ENCODE measurements at regions not wholly inside any gene's neighbourhood (a gene's known extent, or its start where the extent isn't known, plus 50 kb on each side); places are given as distances from the start of the nearest gene placed in this dataset. TPM values are rescaled to one million over a fixed set of nuclear protein-coding genes. Genes with fewer than 3 reads are reported as not detected.

GRCh38 chr18:57297306-57297705 is 55.1 kb upstream of the ST8SIA3 start:
- Histone ChIP-seq H3K4me3 (no peak overlapping the region), H3K27ac (no peak overlapping the region), H3K9me3 (no peaks in the 10 kb centered on the region), H3K36me3 (replicated peaks in 1 of 2; ENCODE audit: insufficient read depth in 1 of 2, low read depth in 2 of 2) (no peaks in the 10 kb centered on the region), H3K4me1 (no peaks in the 10 kb centered on the region), H3K27me3 (no peaks in the 10 kb centered on the region)
- TF ChIP-seq, protein P1, sequence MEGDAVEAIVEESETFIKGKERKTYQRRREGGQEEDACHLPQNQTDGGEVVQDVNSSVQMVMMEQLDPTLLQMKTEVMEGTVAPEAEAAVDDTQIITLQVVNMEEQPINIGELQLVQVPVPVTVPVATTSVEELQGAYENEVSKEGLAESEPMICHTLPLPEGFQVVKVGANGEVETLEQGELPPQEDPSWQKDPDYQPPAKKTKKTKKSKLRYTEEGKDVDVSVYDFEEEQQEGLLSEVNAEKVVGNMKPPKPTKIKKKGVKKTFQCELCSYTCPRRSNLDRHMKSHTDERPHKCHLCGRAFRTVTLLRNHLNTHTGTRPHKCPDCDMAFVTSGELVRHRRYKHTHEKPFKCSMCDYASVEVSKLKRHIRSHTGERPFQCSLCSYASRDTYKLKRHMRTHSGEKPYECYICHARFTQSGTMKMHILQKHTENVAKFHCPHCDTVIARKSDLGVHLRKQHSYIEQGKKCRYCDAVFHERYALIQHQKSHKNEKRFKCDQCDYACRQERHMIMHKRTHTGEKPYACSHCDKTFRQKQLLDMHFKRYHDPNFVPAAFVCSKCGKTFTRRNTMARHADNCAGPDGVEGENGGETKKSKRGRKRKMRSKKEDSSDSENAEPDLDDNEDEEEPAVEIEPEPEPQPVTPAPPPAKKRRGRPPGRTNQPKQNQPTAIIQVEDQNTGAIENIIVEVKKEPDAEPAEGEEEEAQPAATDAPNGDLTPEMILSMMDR (IDR thresholded peaks at IDR 0.05), result no peak
- TF ChIP-seq POLR2A (IDR thresholded peaks at IDR 0.05), result no peak
- DNase-seq (no peak), ATAC-seq (no peak)
- WGBS, 2 donors, result 77 to 84% methylated on average over 7 of the region's 7 CpGs
- intact Hi-C loops (cut with DNase I), result no loop called here

DNA sequence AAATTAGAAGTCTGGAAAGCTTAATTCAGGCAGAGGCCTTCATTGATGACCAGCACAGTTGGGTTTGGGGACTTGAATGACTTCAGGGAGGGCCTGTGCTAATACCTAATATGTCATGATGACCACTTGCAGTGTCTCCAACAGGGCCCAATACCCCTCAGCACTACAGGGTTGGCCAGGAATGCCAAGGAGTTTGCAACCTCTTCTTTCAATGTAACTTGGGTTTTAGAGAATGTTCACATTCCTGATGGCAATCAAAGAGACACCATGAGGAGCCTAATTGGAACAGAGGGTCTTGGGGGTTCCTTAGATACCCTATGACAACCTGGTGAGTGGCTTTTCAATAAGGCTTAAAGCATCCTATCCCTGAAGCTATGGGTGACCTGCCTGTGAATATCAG is 52.4 kb upstream of the ST8SIA3 start:
- ATAC-seq (no peak), DNase-seq (no peak)
- no peaks in the 10 kb centered on the region for H3K4me1 ChIP-seq
- no peaks in the 10 kb centered on the region for H3K9me3 ChIP-seq
- H3K27me3 ChIP-seq, result no peaks in the 10 kb centered on the region
- no peak overlapping the region for H3K27ac ChIP-seq
- intact Hi-C loops (cut with DNase I), result no loop called here
- no peak for TF ChIP-seq POLR2A (IDR thresholded peaks at IDR 0.05)
- TF ChIP-seq, protein P1 (IDR thresholded peaks at IDR 0.05), result no peak
- no peaks in the 10 kb centered on the region for H3K36me3 ChIP-seq (replicated peaks in 1 of 2; ENCODE audit: insufficient read depth in 1 of 2, low read depth in 2 of 2)
- H3K4me3 ChIP-seq, result no peak overlapping the region

DNA sequence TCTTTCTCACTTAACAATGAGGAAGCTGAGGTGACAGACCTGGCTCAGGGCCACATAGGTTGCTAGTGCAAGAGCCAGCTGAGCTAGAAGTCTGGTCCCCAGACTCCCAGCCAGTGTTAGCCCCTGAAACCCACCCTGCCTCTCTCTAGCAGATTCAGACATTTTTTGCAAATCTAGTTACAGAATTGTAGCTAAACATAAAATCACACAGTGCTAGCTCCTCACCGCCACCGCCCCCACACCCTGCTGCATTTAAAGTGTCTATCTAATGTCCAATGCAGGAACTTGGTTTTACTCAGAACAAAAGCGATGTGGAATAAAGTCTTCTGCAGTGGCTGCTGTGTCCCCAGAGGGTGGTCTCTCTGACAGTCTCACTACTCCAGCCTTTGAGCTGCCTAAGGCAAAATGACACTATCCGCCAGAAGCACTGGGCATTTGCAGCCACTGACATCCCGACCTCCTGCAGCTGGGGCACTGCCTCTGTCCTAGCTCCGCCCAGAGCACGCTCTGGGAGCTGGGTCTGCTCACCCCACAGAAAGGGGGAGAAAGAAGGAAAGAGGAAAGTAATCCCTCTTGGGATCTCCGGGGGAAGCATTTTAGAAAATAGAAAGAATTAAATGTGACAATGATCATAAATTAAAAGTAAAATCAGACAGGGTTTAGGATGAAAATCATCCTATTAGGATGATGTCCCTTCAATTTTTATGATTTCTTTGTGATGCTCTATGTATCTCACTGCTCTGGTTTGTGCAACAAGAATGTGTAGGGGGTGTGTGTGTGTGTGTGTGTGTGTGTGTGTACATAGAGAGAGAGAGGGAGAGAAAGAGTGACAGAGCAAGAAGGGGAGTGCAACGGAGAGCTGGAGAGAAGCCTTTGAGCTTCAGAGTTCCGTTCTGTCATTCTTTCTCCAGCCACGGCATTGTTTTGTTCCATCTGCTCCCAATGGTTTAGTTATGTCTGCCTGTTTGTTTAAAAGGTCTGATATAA is 50.5 kb upstream of the ST8SIA3 start:
- WGBS, 2 donors, result 30 to 34% methylated on average over 11 of the region's 11 CpGs
- H3K4me3 ChIP-seq, result no peak overlapping the region
- no peaks in the 10 kb centered on the region for H3K9me3 ChIP-seq
- no peak for DNase-seq
- H3K27me3 ChIP-seq, result no peaks in the 10 kb centered on the region
- ATAC-seq, result no peak
- no peak overlapping the region for H3K27ac ChIP-seq
- no peak for TF ChIP-seq POLR2A (IDR thresholded peaks at IDR 0.05)
- TF ChIP-seq, protein P1 (IDR thresholded peaks at IDR 0.05), result no peak
- H3K4me1 ChIP-seq, result no peaks in the 10 kb centered on the region
- intact Hi-C loops (cut with DNase I), result no loop called here
- H3K36me3 ChIP-seq (replicated peaks in 1 of 2; ENCODE audit: insufficient read depth in 1 of 2, low read depth in 2 of 2), result no peaks in the 10 kb centered on the region

Small RNA genes in the stretch of these regions (small RNA-seq; reads per million reads assigned to genes)
- gene RNU6-737P, result not detected

Data from body of pancreas (tissue), 4 donors.